ENCODE measurements at regions not wholly inside any gene's neighbourhood (a gene's known extent, or its start where the extent isn't known, plus 50 kb on each side); places are given as distances from the start of the nearest gene placed in this dataset.

DNA sequence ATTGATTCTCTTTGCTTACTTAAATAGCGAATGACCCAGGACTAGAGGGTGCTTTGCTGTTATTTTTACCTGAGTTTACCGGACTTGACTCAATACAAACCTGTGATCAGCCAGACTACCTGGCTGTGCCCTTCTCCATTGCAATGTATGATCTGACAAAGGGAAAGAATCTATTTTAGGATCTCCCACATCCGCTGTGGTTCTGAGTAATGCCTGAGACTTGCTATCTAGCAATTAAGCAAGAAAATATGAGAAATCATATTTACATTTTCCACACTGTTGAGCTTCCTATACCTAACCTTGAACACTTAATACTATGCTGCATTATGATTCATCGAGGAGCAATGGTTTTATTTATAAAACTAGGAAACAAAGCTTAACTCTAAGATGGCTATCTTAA is 215.2 kb downstream of the RAD51AP2 start:
- no peak for DNase-seq

DNA sequence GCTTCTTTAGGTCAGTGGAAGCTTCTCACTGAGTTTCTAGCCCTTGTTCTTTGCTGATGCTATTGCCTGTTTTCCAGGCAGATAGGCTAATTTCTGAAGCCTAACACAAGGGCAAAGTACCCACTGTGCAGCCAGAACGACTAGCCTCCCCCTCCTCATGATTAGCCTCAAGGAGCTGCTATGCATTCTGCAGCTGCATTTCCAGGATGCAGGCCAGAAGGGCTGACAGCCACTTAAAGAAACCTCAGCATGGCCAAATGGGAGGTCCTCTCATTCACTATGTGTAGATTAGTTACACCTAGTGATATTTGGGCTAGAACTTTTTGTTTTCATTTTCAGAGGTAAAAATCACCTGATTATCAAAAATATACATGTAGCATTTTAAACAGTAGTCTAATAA is 216.0 kb downstream of the RAD51AP2 start:
- DNase-seq, result no peak

DNA sequence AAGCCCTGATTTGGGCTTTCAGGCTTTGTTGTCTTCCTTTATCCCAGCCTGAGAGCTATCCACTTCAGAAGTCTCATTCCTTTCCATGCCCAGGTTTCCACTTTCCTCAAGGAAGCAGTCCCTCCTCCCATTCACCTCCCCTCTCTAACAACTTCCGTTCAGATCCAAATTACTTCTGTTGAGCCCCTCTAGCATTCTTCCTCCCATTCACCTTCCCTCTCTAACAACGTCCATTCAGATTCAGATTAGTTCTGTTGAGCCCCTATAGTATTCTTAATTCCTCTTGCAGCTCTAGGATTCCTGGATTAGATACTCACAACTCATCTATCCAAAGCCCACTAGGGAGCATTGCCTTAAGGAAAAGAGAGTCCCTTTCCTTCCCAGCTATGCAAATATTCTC is 216.8 kb downstream of the RAD51AP2 start:
- no peak for DNase-seq

DNA sequence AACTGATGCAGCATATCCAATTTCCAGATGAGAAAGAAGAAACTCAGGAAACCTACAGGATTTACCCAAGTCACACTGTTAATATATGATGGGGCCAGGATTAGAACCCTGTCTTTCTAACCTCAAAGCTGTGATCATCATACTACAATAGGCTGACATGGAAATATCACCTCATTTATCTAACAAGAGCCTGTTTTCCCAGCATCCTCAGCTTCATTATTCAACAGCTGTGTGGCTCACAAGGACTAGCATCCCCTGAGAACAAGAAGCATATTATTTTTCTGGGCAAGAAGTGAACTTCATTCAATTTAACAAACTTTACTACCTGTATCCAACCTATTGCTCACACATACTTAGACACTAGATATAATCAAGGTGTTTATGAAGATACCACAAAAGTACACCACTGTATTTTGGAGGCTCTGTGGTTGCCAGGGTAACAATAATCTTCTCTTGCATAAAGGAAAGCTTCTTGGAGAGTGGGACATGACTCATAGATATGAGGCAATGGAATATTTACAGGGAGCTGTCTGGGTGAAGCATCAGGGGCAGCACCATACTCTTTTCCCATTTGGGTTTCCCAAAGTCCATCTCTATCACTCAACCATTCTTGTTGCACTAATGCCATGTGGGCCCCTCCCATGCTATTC is 218.2 kb downstream of the RAD51AP2 start:
- no peak for DNase-seq

DNA sequence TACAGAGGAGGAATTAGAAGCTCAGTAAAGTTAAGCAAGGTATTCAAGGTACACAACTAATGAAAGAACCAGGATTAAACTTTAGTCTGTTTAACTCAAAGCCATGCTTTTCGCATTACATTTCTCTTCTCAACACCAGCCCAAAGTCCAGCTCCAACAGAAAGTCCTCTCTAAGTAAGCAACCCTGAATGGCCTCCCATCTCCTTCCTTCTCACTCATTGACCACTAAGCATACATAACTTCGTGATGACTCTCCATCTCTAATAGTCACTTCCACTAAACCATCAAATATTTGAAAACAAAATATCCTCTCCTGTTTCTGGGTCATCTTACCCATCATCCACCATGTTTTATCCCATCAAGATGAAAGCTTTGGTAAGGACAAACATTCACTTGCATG is 219.8 kb downstream of the RAD51AP2 start:
- no peak for DNase-seq

DNA sequence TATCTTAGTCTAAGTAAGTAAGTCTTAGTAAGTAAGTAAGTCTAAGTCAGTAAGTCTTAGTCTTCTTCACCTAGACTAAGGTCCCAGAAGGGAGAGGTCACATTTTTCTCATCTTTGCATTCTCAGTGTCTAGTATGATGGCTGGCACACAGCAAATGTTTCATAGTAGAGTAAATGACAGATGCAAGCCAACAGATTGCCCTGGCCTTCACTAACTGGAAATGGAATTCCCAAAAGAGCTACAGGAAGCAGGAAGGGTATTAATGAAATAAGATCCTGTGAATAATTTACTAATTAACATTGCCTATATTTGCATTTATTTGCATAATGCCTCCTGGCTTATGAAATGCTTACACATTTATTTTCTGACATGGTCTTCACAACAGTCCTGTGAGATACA is 221.6 kb downstream of the RAD51AP2 start:
- DNase-seq, result no peak

DNA sequence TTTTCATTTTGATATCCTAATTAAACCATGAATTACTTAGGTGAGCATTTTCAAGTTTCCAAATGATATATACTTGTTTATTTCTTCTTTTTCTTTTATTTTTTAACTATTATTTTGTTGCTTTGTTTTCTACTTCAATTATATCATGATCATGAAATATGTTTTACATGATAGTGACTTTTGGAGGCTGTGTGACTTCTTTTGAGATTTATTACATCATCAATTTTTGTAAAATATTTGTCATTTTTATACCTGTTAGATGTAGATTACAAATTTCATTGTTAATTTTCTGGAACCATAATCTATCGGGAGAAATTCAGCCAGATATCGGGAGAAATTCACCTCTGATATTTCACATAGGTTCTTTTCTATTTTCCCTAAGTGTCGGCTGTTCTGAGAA is 228.6 kb downstream of the RAD51AP2 start:
- DNase-seq, result no peak

DNA sequence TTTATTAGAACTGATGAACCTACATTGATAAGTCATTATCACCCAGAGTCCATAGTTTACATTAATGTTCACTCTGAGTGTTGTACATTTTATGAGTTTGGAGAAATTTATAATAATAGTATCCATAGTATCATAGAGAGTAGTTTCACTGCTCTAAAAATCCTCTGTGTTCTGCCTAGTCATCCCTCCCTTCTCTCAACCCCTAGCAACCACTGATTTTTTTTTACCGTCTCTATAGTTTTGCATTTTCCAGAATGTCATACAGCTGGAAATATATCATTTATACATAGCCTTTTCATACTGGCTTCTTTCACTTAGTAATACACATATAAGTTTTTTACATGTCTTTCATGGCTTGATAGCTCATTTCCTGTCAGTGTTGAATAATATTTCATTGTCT is 231.1 kb downstream of the RAD51AP2 start:
- no peak for DNase-seq

DNA sequence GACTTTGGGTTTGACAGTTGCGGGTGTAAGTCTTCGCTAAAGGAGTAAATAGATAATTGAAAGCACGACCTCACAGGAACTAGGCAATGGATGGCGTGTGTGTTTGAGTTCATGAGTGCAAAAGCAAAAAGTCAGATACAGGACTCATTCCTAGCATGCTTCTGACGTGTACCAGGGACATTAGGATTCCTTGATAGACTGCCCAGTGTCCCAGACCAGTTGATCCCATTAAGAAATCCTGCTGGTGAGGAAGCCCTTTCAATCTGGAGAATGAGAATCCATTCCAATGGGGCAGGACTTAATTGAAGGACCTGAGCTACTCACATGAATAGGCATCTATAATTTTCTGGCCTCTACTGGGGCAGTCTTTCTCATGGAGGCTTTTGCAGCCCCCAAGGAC is 235.4 kb downstream of the RAD51AP2 start:
- DNase-seq, result no peak

DNA sequence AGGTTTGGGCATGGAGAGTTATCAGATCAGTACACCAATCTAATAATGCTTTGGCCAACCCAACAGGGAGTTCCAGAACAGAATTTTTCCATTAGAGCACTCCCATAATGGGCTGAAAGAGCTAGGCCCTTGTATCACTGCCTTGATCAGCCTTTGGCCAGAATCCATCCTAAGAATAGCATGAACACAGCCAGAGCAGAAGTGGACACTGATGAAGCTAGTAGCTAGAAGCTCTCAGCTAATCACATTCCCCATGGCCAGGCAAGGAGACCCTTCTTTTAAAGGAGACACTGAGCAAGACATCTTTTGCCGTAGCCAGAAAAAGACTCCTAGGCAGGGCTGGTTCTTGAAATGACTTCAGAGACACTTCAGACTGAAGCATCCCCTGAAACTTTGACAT is 236.0 kb downstream of the RAD51AP2 start:
- DNase-seq, result no peak

DNA sequence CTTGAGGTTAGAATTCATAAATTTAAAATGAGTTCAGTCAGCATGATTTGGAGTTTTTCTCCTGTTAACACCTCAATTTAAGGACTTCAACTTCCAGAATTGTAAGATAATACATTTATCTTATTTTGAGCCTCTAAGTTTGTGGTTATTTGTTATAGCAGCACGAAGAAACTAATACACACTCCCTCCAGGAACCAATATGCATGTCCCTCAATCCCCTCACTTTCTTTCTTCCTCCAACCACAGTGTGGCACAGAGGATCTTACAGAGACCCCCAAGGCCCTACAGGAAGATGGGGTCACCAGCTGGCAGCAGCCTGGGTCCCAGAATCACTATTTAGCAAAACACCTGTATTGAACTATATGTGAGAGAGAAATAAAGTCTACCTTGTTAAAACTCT is 242.0 kb downstream of the RAD51AP2 start:
- DNase-seq, result no peak

DNA sequence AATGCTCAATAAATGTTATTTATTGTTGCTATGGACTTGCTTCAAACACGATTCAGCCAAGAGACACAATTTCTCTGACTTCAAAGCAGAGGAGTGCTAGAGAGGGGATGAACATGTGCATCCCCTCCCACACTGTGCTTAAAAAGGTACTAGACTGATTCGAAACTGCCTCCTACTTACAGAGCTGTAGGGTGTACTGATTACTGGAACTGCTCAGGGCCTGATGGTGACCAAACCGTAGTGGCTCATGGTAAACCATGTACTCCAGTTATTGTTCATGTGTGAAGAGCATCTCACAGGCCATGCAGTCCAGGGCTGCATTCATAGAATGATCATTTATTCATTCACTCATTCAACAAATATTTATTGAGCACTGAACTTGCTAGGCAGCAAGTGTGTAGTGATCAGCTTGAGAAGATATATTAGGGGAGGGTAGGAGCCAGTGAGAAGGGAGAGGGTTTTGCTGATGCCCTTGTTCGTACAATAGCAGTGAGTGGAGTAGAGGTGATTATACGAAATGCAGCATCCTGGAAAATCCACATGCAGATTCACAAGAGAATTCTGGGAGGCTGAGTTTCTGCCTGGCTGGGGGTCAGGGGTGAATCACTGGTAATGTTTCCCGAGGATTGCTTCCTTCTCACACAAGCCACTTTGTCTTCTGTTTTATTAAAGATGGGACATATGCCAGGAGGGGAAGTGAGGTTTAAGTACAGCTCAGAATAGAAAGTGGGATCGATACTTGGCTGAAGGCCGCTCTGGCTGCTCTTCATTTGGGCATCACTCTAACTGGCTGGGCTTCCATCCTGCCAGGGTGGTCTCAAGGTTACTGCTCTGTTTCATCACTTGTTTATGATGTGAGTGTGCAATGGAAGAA is 245.4 kb downstream of the RAD51AP2 start:
- DNase-seq, result no peak

DNA sequence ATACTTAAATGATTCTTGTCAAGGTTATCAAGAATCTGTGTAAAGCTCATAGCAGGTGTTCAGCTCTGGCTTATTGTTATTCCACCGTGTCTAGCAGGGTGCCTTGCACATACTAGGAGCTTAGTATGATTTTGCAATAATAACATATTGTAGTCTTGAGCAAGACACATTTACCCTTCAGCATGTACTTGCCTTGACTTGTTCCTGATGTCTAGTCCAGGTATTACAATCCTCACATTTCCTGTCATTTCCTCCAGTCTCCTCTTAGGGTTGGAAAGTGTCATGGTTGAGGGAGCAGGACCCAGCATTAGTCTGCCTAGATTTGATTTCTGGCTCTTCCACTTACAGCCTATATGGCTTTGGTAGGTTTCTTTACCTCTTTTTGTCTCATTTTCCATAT is 246.1 kb downstream of the RAD51AP2 start:
- no peak for DNase-seq

DNA sequence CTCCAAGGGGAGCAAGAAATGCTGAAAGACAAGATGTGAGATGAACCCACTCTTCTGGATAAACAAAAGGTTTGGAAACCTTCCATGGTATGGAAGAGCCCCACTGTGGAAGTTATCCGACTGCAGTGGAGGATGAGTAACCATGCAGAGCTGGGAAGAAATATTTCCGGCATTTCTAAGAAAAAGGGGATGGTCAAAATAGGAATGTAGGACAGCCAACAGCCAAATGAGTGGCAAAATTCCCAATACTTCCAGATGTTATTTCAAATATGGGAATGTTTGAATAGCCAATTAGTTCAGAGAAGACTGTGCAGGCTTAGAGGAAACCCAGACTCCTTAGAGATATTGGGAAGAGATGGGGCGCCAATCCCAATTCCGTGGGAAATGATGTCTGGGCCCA is 246.8 kb downstream of the RAD51AP2 start:
- no peak for DNase-seq

DNA sequence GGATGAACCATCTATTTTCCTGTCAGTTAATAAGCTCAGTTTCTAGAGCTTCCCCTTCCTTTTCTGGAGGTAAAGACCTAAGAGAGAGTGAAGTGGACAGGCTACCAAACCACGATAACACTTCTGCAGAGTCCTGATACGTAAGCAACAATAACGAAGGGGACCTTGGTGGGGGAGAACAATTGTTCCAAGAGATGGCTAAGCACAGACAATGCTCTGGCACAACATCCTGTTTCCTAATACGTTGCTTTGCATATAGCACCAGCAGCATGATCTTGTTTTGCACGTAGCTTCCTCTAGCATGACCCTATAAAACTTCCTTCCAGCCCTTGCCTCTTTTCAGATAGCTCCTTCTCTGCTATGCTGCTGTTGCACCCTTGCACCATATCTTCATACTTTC is 247.3 kb downstream of the RAD51AP2 start:
- no peak for DNase-seq

DNA sequence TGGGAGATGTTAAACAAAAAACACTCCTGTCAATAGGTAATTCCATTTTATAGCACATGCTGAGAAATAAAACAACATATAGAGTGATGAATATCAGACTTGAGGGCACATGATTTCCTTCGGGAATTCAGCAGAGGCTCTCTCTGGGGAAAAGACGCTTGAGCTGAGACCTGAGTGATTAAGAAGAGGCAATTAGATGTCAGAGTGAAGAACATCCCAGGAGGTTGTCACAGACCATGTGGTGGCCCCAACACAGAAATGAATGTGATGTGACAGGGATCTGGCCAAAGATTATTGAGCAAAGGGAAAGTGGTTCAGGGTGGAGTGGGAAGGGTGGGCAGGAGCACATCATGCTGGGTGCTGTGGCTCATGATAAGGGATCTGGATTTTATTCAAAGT is 254.7 kb downstream of the RAD51AP2 start:
- DNase-seq, result no peak

DNA sequence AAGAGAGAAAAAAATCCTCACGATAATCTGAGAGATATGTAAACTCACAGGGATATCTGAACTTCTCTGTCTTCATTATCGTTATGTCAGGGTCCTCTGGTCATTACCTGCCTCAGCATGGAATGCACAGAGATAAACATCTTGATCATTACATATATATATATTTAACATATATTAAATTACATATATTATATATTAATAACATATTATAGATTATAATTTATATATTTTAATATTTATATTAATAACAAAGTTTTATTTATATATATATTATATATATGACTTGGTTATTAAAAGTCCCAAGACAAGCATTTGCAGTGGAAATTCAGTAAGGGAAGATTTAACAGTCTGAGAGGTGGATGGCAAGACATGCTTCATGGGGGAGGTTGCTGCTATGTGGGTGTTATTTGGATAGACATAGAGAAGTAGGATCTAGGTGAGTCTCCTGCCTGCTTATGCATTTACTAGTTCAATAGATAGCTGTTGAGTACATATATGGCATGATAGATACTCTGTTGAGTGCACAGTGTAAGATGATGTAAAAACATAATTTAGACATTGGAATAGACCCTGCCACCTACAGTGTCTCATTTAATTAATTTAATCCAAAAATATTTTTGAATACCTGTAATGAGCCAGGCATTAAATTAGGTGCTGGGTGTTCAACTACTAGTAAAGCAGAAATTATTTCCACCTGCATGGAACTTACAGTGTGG is 255.2 kb downstream of the RAD51AP2 start:
- DNase-seq, result no peak

DNA sequence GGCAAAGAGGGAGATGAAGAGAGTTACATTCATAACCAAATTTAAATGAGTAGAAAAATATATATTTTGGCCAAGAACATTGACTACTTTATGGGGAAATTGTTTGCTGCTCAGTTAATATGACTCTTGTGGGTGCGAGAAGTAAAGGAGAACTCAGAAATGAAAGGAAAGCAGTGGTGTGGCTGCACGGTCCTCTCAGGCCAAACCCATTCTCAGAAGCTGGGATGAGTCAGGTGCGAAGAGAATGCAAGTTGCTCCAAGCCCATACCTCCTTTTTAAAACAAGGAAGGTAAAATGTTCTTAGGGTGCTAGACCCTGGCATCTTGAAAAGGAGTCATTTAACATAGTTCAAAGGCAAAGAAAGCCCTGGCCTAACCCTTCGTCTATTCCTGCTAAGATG is 258.6 kb downstream of the RAD51AP2 start:
- DNase-seq, result no peak

DNA sequence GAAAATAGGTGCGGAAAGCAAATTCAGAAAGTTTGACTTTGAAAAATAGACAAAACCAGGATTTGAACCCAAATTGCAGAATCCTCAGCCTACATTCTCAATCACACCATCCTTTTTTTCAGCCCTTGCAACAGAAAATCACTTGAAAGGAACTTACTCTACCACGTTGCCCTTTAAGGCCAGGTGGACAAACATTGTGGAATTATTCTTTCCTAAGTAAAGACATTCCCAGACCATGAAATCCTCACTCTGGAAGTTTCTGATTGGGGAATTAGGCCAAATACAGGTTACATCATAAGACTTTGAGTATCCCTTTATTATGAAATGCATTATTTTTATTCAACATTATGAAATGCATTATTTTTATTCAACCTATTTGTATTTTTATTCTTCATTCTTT is 259.4 kb downstream of the RAD51AP2 start:
- no peak for DNase-seq

DNA sequence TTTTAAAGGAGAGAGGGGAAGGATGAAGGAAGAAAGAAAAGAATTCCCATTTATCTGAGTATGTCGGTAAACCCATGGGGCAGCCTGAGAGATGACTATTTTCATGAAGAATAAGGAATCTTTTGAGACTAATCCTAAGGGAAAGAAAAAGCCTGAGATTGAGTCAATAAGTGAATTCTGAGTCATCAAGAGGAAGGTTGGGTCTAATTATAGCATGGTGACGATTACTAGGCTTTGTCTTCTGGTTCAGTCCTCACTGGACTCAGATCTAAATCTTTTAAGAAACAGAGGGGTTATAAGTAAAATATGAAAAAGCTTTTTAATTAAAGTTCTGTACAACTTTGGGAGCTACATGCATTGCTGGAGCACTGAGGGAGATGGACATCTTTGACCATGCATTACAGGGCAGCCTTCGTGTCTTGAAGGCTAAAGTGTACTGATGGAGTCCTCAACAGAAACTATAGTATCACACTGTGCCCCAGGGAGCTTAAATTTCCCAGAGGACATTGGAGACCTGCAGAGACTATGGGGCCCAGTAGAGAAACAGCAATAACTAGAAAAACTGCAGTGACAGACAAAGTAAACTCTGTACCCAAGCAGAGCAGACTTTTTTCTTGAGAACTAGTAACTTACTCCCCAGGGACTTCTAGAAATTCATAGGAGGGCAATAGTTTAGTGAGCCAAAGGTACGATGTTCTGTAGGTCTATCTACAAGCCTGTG is 260.9 kb downstream of the RAD51AP2 start:
- no peak for DNase-seq

DNA sequence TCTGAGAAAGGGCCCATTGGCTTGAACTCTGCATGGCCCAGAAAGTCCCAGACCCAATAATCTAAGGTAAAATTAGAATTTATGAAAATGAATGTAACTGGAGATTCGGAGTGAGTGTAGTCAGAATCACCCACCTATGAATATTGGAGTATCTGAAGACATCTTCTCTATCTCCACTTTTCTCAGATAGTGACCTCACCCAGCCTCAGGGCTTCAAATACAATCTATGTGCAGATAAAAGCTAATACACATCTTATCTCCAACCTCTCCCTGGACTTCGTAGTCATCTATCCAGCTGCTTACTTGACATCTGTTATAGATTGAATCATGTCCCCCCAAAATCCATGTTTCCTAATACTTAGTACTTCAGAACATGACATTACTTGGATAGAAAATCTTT is 263.2 kb downstream of the RAD51AP2 start:
- no peak for DNase-seq

DNA sequence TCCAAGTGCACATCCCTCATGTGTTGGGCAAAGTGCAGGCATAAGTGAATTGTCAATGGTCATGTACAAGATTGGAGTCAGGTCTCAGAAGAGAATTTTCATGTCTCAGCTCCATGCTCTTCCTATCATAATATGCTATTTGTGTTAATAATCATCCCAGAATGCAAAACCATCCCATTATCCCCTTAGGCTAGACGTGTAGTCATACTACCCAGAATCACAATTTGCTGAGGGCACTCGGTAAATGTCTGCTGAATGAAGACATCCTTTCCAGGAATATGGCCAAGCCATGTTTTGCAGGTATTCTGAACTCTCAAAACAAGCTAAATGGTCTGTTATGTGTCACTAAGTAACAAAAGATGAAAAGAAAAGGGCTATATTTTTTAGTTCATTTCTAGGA is 263.8 kb downstream of the RAD51AP2 start:
- DNase-seq, result no peak

DNA sequence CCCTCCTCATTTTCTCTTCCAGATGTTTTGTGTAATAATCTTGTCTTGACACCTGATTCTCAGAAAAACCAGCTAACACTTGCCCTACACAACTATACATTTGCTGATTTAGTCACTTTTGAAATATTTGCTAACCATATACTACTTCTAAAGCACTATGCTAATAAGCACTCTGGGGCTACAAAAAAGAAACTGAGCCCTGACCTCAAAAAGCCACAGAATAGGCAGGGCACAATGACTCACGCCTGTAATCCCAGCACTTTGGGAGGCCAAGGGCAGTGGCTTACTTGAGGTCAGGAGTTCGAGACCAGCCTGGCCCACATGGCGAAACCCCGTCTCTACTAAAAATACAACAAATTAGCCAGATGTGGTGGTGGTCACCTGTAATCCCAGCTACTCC is 266.0 kb downstream of the RAD51AP2 start:
- no peak for DNase-seq

Data from stimulated activated CD4-positive, alpha-beta T cell treated with anti-CD3 and anti-CD28 coated beads, Interleukin-15, amount 100 ng/mL, for 24 hours (primary cell).